Uterus (tissue), 2 donors: ENCODE measurements at regions not wholly inside any gene's neighbourhood (a gene's known extent, or its start where the extent isn't known, plus 50 kb on each side); places are given as distances from the start of the nearest gene placed in this dataset.

Experiments used
- POLR2A ChIP-seq, 2 donors: fragments of 450-650 bp; IDR thresholded peaks; one replicate each; pipeline ENCODE4 v1.6.1; 2016; ENCODE audit warnings: antibody characterized with exemption in 2 of 2, mild to moderate bottlenecking in 1 of 2, moderate library complexity in 1 of 2
- TF ChIP-seq, protein P1 (sequence below), 4 experiments: fragments of 200-600 bp in 2 of 4; fragments of 450-650 bp in 2 of 4; sonication (generic) in 2 of 4; IDR thresholded peaks; one replicate each; pipeline ENCODE4 v1.5.1; 2016 to 2019; ENCODE audit warnings: antibody characterized with exemption in 4 of 4, mild to moderate bottlenecking in 2 of 4, moderate library complexity in 1 of 4

DNA sequence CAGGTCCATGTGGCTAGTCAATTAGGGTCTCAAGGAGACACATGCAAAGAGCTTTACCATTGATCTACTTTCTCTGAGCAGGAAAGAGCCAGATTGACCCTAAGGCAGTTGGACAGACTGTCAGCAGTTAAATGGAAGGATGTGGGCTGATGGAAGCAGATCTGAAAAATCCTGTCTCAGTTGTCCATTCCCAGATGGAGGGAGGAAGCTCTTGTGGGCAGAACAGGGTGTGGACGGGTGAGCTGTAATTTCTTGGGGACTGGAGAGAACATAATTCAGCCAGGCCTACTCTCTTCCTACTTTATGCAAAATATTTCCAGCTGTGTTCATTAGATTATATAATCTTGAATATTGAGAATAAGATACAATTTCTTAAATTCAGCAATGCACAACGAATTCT lies 163.6 kb downstream of the GNAT3 start:
- TF ChIP-seq, protein P1, sequence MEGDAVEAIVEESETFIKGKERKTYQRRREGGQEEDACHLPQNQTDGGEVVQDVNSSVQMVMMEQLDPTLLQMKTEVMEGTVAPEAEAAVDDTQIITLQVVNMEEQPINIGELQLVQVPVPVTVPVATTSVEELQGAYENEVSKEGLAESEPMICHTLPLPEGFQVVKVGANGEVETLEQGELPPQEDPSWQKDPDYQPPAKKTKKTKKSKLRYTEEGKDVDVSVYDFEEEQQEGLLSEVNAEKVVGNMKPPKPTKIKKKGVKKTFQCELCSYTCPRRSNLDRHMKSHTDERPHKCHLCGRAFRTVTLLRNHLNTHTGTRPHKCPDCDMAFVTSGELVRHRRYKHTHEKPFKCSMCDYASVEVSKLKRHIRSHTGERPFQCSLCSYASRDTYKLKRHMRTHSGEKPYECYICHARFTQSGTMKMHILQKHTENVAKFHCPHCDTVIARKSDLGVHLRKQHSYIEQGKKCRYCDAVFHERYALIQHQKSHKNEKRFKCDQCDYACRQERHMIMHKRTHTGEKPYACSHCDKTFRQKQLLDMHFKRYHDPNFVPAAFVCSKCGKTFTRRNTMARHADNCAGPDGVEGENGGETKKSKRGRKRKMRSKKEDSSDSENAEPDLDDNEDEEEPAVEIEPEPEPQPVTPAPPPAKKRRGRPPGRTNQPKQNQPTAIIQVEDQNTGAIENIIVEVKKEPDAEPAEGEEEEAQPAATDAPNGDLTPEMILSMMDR (IDR thresholded peaks at IDR 0.05), result no peak
- TF ChIP-seq POLR2A (IDR thresholded peaks at IDR 0.05), result no peak
